DOHH2 (cell line): ENCODE measurements at regions not wholly inside any gene's neighbourhood (a gene's known extent, or its start where the extent isn't known, plus 50 kb on each side); places are given as distances from the start of the nearest gene placed in this dataset.

Experiments used
- H3F3A ChIP-seq: fragments of 200-600 bp; sonication (generic), shearing (Covaris generic); 2 replicates; pipeline ENCODE4 v1.6.0; 2016; ENCODE audit warnings: antibody characterized with exemption, mild to moderate bottlenecking; ENCODE audit not compliant: control insufficient read depth, insufficient read depth
- H3K27ac ChIP-seq: fragments of 200-600 bp; sonication (generic); 2 replicates; pipeline ENCODE4 v1.5.1; 2014; ENCODE audit warnings: low read depth, mild to moderate bottlenecking, low read length, moderate library complexity
- H3K27me3 ChIP-seq: fragments of 200-600 bp; sonication (generic); 2 replicates; pipeline ENCODE4 v1.6.1; 2014; ENCODE audit warnings: mild to moderate bottlenecking, low read length, mixed read lengths; ENCODE audit not compliant: control insufficient read depth
- H3K36me3 ChIP-seq: fragments of 200-600 bp; sonication (generic); 2 replicates; pipeline ENCODE4 v1.6.1; 2014; ENCODE audit warnings: mild to moderate bottlenecking, low read length, moderate library complexity, mixed read lengths; ENCODE audit not compliant: control insufficient read depth
- H3K4me1 ChIP-seq: fragments of 200-600 bp; sonication (generic); 2 replicates; pipeline ENCODE4 v1.6.1; 2014; ENCODE audit warnings: mild to moderate bottlenecking, low read length, mixed read lengths; ENCODE audit not compliant: control insufficient read depth
- H3K4me2 ChIP-seq: fragments of 200-600 bp; sonication (generic); 2 replicates; pipeline ENCODE4 v1.6.0; 2014; ENCODE audit warnings: mild to moderate bottlenecking, low read length, moderate library complexity
- H3K4me3 ChIP-seq: fragments of 200-600 bp; sonication (generic); 2 replicates; pipeline ENCODE4 v1.5.1; 2014; ENCODE audit warnings: mild to moderate bottlenecking, low read length, mixed read lengths
- H3K79me2 ChIP-seq: fragments of 200-600 bp; sonication (generic); 2 replicates; pipeline ENCODE4 v1.6.1; 2014; ENCODE audit warnings: mild to moderate bottlenecking, low read length, mixed read lengths; ENCODE audit not compliant: control insufficient read depth
- H3K9me2 ChIP-seq: fragments of 200-600 bp; sonication (generic); replicated peaks from 2 replicates; pipeline ENCODE4 v1.6.1; 2014; ENCODE audit warnings: mild to moderate bottlenecking, low read length, mixed read lengths; ENCODE audit not compliant: control insufficient read depth
- H3K9me3 ChIP-seq: fragments of 200-600 bp; sonication (generic); 2 replicates; pipeline ENCODE4 v1.6.1; 2014; ENCODE audit warnings: antibody characterized with exemption, low read length, mixed read lengths; ENCODE audit not compliant: control insufficient read depth, insufficient read depth
- H4K20me1 ChIP-seq: fragments of 200-600 bp; sonication (generic); 2 replicates; pipeline ENCODE4 v1.6.0; 2014; ENCODE audit warnings: low read depth, mild to moderate bottlenecking, antibody characterized with exemption, low read length, moderate library complexity; ENCODE audit not compliant: control insufficient read depth, insufficient read depth
- EZH2phosphoT487 ChIP-seq: fragments of 200-600 bp; sonication (generic); IDR thresholded peaks from 2 replicates; pipeline ENCODE4 v1.6.1; 2017; ENCODE audit warnings: borderline replicate concordance, mild to moderate bottlenecking, antibody characterized with exemption, low read length, moderate library complexity, mixed read lengths
- TF ChIP-seq, protein P1 (sequence below): fragments of 200-600 bp; sonication (generic); IDR thresholded peaks from one replicate; pipeline ENCODE4 v1.5.1; 2014; ENCODE audit warnings: antibody characterized with exemption, mild to moderate bottlenecking, low read depth, low read length; ENCODE audit not compliant: poor library complexity, severe bottlenecking

DNA sequence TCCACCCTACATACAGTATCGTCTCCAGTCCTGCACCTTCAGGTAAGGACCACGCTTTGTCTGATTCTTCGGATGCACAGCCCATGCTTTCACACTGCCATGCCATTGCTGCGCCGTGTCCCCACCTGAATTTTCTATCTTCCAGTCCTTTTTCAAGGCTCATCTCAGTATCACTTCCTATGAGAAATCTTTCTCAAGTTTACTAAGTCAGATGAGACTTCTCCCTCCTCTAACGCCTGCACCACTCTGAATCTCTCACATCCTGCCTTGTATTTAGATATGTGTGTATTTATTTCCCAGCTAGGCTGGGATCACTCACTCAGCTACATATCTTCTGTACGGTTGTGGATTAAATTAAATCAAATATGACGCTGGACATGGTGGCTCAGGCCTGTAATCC is 116.8 kb downstream of the SMIM20 start:
- Histone ChIP-seq H3K4me2 (no peak overlapping the region), H3K9me3 (no peaks in the 10 kb centered on the region), H3K79me2 (no peaks in the 10 kb centered on the region), H3K4me3 (no peak overlapping the region), H3K27ac (no peak overlapping the region), H3F3A (no peaks in the 10 kb centered on the region), H3K9me2 (no peaks in the 10 kb centered on the region), H3K36me3 (no peaks in the 10 kb centered on the region), H3K4me1 (no peaks in the 10 kb centered on the region), H4K20me1 (no peaks in the 10 kb centered on the region), H3K27me3 (peaks cover 14% of the 10 kb centered on the region)
- TF ChIP-seq EZH2phosphoT487 = no peak
- TF ChIP-seq, protein P1, sequence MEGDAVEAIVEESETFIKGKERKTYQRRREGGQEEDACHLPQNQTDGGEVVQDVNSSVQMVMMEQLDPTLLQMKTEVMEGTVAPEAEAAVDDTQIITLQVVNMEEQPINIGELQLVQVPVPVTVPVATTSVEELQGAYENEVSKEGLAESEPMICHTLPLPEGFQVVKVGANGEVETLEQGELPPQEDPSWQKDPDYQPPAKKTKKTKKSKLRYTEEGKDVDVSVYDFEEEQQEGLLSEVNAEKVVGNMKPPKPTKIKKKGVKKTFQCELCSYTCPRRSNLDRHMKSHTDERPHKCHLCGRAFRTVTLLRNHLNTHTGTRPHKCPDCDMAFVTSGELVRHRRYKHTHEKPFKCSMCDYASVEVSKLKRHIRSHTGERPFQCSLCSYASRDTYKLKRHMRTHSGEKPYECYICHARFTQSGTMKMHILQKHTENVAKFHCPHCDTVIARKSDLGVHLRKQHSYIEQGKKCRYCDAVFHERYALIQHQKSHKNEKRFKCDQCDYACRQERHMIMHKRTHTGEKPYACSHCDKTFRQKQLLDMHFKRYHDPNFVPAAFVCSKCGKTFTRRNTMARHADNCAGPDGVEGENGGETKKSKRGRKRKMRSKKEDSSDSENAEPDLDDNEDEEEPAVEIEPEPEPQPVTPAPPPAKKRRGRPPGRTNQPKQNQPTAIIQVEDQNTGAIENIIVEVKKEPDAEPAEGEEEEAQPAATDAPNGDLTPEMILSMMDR = no peak

- Histone ChIP-seq H3K9me3 (no peaks in the 10 kb centered on the region), H4K20me1 (no peaks in the 10 kb centered on the region), H3F3A (no peaks in the 10 kb centered on the region), H3K27me3 (peaks cover 14% of the 10 kb centered on the region), H3K4me3 (no peak overlapping the region), H3K4me1 (no peaks in the 10 kb centered on the region), H3K4me2 (no peak overlapping the region), H3K9me2 (no peaks in the 10 kb centered on the region), H3K27ac (no peak overlapping the region), H3K79me2 (no peaks in the 10 kb centered on the region), H3K36me3 (no peaks in the 10 kb centered on the region)
- TF ChIP-seq EZH2phosphoT487 = no peak
- TF ChIP-seq, protein P1 = no peak
These were observed 117.7 kb downstream of the SMIM20 start for GRCh38 chr4:26031704-26032103.

DNA sequence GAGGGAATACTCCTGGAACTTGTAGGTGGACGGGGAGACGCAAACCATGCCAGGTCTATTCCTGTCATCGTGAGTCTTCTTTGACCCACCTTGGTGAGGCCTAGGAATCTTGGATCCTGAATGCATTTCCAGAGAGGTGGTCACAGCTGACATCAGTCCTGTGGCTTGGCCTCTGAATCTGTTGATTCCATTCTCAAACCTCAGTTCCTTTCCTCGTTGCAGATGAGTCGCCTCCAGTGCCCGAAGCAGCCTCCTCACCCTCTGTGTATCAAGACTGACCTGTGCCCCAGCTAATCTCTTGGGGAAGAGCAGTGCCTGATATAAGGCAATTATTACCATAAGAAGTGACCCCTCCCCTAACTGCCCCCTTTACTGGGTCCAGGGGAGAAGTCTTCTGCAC is 118.1 kb downstream of the SMIM20 start:
- H3K4me1 ChIP-seq = no peaks in the 10 kb centered on the region
- H3F3A ChIP-seq = no peaks in the 10 kb centered on the region
- no peaks in the 10 kb centered on the region for H3K36me3 ChIP-seq
- H3K79me2 ChIP-seq = no peaks in the 10 kb centered on the region
- no peak overlapping the region for H3K4me3 ChIP-seq
- H3K27me3 ChIP-seq = peaks cover 14% of the 10 kb centered on the region
- TF ChIP-seq, protein P1 = no peak
- TF ChIP-seq EZH2phosphoT487 = no peak
- no peak overlapping the region for H3K4me2 ChIP-seq
- no peaks in the 10 kb centered on the region for H3K9me2 ChIP-seq
- no peaks in the 10 kb centered on the region for H3K9me3 ChIP-seq
- H4K20me1 ChIP-seq = no peaks in the 10 kb centered on the region
- H3K27ac ChIP-seq = no peak overlapping the region
